Natural killer cell treated with Interleukin-12 subunit alpha and Interleukin-12 subunit beta and Interleukin-15 and Interleukin-18, amount 100 ng/mL, for 72 hours (primary cell): ENCODE measurements at regions not wholly inside any gene's neighbourhood (a gene's known extent, or its start where the extent isn't known, plus 50 kb on each side); places are given as distances from the start of the nearest gene placed in this dataset.

Source experiments
- ATAC-seq, 2 donors: fragments of 150-1000 bp; cut with Tn5 transposase in 1 of 2; sonication (Bioruptor Pico), chemical (Tn5 transposase) in 1 of 2; 2 replicates each; pipeline ENCODE4 v1.10.0; 2021
- DNase-seq: peaks from one replicate; pipeline ENCODE4 v3.0.0; 2022; ENCODE audit warnings: low spot score
- H3K27ac Mint-ChIP-seq, 2 donors: 1 replicate in 1 of 2; 2 replicates in 1 of 2; pipeline ENCODE4 v1.8.0; 2022; ENCODE audit warnings: mixed read lengths in 2 of 2, mild to moderate bottlenecking in 1 of 2, moderate library complexity in 1 of 2
- H3K27me3 Mint-ChIP-seq, 2 donors: 1 replicate in 1 of 2; 2 replicates in 1 of 2; pipeline ENCODE4 v1.8.0; 2022; ENCODE audit warnings: mixed read lengths in 2 of 2
- H3K36me3 Mint-ChIP-seq: one replicate; pipeline ENCODE4 v1.8.0; 2022; ENCODE audit warnings: mixed read lengths
- H3K4me1 Mint-ChIP-seq, 2 donors: 1 replicate in 1 of 2; 2 replicates in 1 of 2; pipeline ENCODE4 v1.8.0; 2022; ENCODE audit warnings: low read depth in 2 of 2, mixed read lengths in 2 of 2, mild to moderate bottlenecking in 1 of 2
- H3K4me3 Mint-ChIP-seq: one replicate; pipeline ENCODE4 v1.8.0; 2022; ENCODE audit warnings: mixed read lengths
- H3K9me3 Mint-ChIP-seq: 2 replicates; pipeline ENCODE4 v1.8.0; 2022; ENCODE audit warnings: mixed read lengths

- DNase-seq (no peak), ATAC-seq (no peak)
- Mint-ChIP-seq H3K27me3 (peaks cover 14 to 30% of the 10 kb centered on the region in 2 donors), H3K4me3 (no peak overlapping the region), H3K9me3 (no peaks in the 10 kb centered on the region), H3K4me1 (no peaks in the 10 kb centered on the region), H3K36me3 (no peaks in the 10 kb centered on the region), H3K27ac (no peak overlapping the region)
Observed at GRCh38 chr15:68482246-68482645, 50.3 kb upstream of the ITGA11 start.

GRCh38 chr15:68483165-68483564 lies 51.2 kb upstream of the ITGA11 start:
- Mint-ChIP-seq H3K9me3 (no peaks in the 10 kb centered on the region), H3K36me3 (no peaks in the 10 kb centered on the region), H3K27me3 (peaks cover 18 to 26% of the 10 kb centered on the region in 2 donors), H3K27ac (no peak overlapping the region), H3K4me1 (no peaks in the 10 kb centered on the region), H3K4me3 (no peak overlapping the region)
- DNase-seq (no peak), ATAC-seq (no peak)

- H3K4me1 Mint-ChIP-seq: no peaks in the 10 kb centered on the region
- ATAC-seq (no peak), DNase-seq (no peak)
- H3K36me3 Mint-ChIP-seq: no peaks in the 10 kb centered on the region
- no peak overlapping the region for H3K4me3 Mint-ChIP-seq
- H3K27me3 Mint-ChIP-seq: peaks cover 18 to 29% of the 10 kb centered on the region in 2 donors
- no peak overlapping the region for H3K27ac Mint-ChIP-seq
- H3K9me3 Mint-ChIP-seq: no peaks in the 10 kb centered on the region
Observed at GRCh38 chr15:68484220-68484619, 52.3 kb upstream of the ITGA11 start.

- Mint-ChIP-seq H3K36me3 (no peaks in the 10 kb centered on the region), H3K27me3 (peaks cover 18 to 29% of the 10 kb centered on the region in 2 donors), H3K27ac (no peak overlapping the region), H3K9me3 (no peaks in the 10 kb centered on the region), H3K4me3 (no peak overlapping the region), H3K4me1 (no peaks in the 10 kb centered on the region)
- ATAC-seq: no peak
- no peak for DNase-seq
Observed at GRCh38 chr15:68484696-68485400, 52.9 kb upstream of the ITGA11 start.

DNA sequence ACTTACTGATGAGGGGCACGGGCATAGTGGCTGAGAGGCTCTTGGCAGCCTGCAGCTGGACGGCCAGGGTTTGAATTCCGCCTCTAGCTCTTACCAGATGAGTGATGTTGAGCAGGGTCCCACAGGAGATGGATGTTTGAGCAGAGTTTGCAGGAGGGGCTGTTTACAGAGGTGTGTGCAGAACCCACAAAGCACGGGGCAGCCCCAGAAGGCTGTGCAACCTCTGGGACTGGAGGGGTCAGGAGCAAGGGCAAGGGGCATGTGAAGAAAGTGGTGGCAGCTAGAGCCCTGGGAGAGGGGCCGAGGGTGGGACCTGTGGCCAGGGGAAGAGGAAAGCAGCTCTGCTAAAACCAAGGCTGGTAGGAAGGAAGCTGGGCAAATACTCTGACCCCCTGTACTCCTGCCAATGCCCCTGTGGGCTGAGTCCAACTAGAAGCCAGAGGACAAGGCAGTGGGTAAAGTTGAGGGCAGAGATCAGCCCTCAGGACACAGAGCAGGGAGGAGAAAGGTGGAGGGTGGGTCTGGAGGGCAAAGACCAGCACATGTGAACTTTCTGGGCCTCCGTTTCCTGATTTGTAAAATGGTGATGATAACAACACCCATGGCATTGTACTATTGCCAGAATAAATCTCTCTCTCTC lies 53.9 kb upstream of the ITGA11 start:
- peaks cover 19 to 35% of the 10 kb centered on the region in 2 donors for H3K27me3 Mint-ChIP-seq
- H3K27ac Mint-ChIP-seq: no peak overlapping the region
- no peak for DNase-seq
- no peak overlapping the region for H3K4me3 Mint-ChIP-seq
- ATAC-seq: peak in 1 of 2 donors; percentile 9
- H3K36me3 Mint-ChIP-seq: no peaks in the 10 kb centered on the region
- no peaks in the 10 kb centered on the region for H3K9me3 Mint-ChIP-seq
- H3K4me1 Mint-ChIP-seq: no peaks in the 10 kb centered on the region

DNA sequence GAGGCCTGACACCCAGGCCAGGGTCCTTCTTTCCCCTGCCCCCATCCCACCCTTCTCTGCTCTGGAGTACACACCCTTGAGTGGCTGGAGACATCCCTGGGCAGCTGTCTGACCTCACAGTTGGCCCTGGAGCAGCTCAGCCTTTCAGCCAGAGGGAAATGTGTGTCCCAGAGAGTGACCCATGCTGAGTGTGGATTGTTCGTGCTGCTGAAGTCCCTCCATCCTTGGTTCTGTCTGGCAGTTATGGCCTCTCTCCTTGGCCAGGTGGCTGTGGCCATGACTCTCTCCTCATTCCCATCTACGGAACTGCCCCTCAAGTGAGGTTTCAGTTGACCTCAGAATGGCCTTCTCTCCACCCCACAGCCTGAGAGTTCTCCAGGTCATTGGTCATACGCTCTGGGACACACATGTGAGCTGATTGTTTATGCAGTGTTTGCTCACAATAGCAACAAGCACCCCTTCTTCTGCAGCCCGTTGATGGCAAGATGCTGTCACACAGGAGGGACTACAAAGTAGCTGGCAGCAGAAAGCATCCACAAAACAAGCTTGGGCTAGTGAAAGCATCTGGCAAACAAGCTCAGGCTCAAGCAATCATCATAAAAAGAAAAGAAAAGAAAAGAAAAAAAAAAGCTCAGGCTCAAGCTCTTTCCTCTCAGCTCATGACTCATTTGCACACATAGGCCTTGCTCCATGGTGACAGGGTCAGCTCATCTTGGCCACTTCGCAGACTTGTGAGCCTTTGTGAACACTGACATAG lies 55.3 kb upstream of the ITGA11 start:
- Mint-ChIP-seq H3K4me3 (no peak overlapping the region), H3K27ac (no peak overlapping the region), H3K36me3 (no peaks in the 10 kb centered on the region), H3K9me3 (no peaks in the 10 kb centered on the region), H3K4me1 (no peaks in the 10 kb centered on the region), H3K27me3 (peaks cover 19 to 43% of the 10 kb centered on the region in 2 donors)
- DNase-seq (no peak), ATAC-seq (no peak)

DNA sequence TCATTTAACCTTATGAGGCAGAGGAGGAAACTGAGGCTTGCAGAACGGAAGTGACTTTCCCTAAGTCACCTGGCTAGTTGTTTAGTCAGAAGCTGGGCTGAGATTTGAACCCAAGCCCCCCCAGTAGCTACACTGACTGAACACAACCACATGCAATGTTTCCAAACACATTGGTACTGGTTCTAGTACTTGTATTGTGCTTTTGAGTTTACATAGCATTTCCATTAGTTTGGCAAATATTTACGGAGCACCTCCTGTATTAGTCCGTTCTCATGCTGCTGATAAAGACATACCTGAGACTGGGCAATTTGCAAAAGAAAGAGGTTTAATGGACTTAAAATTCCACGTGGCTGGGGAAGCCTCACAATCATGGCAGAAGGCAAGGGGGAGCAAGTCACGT lies 56.3 kb upstream of the ITGA11 start:
- Mint-ChIP-seq H3K27me3 (peaks cover 19 to 38% of the 10 kb centered on the region in 2 donors), H3K27ac (no peak overlapping the region), H3K9me3 (no peaks in the 10 kb centered on the region), H3K36me3 (no peaks in the 10 kb centered on the region), H3K4me3 (no peak overlapping the region), H3K4me1 (no peaks in the 10 kb centered on the region)
- DNase-seq (no peak), ATAC-seq (no peak)

- no peak for DNase-seq
- Mint-ChIP-seq H3K4me1 (no peaks in the 10 kb centered on the region), H3K9me3 (no peaks in the 10 kb centered on the region), H3K36me3 (no peaks in the 10 kb centered on the region), H3K27me3 (peaks cover 20 to 39% of the 10 kb centered on the region in 2 donors), H3K4me3 (no peak overlapping the region), H3K27ac (no peak overlapping the region)
- ATAC-seq: no peak
Observed at GRCh38 chr15:68488966-68489365, 57.0 kb upstream of the ITGA11 start.

- Mint-ChIP-seq H3K4me3 (no peak overlapping the region), H3K27ac (no peak overlapping the region)
- no peak for DNase-seq
Observed at GRCh38 chr15:68489421-68489820, 57.5 kb upstream of the ITGA11 start.

DNA sequence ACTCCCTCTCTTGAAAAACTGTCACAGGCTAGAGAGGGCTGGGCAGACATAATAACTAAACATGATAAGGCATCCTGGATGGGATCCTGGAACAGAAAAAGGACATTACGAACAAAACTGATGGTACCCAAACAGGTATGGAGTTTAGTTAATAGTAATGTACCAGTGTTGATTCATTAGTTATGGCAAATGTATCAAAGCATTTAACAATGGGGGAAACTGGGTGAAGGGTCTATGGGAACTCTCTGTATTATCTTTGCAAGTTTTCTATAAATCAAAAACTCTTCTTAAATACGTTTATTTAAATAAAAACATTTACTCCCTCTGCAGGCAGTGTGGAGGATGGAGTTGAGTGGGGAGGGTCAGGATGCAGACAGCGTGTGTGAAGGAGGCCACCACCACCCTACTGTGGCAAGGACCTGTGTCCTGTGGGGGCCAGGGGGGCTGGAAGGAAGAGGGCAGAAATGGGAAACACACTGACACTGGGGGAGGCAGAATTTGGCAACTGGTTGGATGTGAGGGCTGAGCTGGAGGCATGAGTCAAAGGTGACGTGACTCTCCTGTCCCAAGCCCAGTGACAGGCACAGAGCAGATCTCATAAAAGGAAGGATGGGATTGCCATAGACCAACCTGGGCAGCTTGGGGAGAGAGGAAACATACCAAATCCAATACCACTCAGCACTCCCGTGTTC lies 59.6 kb upstream of the ITGA11 start:
- Mint-ChIP-seq H3K9me3 (no peaks in the 10 kb centered on the region), H3K36me3 (no peaks in the 10 kb centered on the region), H3K27me3 (peaks cover 22 to 49% of the 10 kb centered on the region in 2 donors), H3K4me3 (no peak overlapping the region), H3K27ac (no peak overlapping the region), H3K4me1 (no peaks in the 10 kb centered on the region)
- DNase-seq: no peak
- no peak for ATAC-seq

More at GRCh38 chr15:68489421-68489820, 57.5 kb upstream of the ITGA11 start:
- Mint-ChIP-seq H3K36me3 (no peaks in the 10 kb centered on the region), H3K27me3 (peaks cover 21 to 39% of the 10 kb centered on the region in 2 donors), H3K9me3 (no peaks in the 10 kb centered on the region), H3K4me1 (no peaks in the 10 kb centered on the region)
- ATAC-seq: no peak

DNA sequence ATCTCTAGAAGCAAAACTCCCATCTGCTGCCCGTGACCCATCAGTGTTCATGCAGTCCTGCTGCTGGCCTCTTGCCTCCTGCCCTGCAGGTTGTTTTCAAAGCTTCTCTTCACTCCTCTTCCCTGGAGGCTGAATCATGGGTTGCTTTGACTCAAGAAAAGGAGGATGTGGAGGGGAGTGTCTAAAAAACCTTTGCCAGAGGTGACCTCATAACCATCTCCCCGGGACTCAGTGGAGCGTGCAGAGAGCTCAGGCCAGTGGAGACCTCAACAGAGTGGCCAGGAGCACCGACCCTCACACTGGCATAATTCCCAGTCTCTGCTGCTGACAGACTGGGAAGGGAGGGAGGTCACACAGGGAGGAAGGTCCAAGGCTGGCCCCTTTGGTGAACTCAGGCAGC lies 60.9 kb upstream of the ITGA11 start:
- Mint-ChIP-seq H3K27ac (no peak overlapping the region), H3K4me1 (no peaks in the 10 kb centered on the region), H3K36me3 (no peaks in the 10 kb centered on the region), H3K4me3 (no peak overlapping the region), H3K9me3 (no peaks in the 10 kb centered on the region), H3K27me3 (peaks cover 18 to 49% of the 10 kb centered on the region in 2 donors)
- ATAC-seq: peak in 1 of 2 donors; percentile 55
- no peak for DNase-seq

GRCh38 chr15:68493629-68494028 lies 61.7 kb upstream of the ITGA11 start:
- DNase-seq (no peak), ATAC-seq (no peak)
- no peaks in the 10 kb centered on the region for H3K36me3 Mint-ChIP-seq
- no peak overlapping the region for H3K27ac Mint-ChIP-seq
- no peaks in the 10 kb centered on the region for H3K4me1 Mint-ChIP-seq
- no peaks in the 10 kb centered on the region for H3K9me3 Mint-ChIP-seq
- peaks cover 16 to 42% of the 10 kb centered on the region in 2 donors for H3K27me3 Mint-ChIP-seq
- H3K4me3 Mint-ChIP-seq: no peak overlapping the region

DNA sequence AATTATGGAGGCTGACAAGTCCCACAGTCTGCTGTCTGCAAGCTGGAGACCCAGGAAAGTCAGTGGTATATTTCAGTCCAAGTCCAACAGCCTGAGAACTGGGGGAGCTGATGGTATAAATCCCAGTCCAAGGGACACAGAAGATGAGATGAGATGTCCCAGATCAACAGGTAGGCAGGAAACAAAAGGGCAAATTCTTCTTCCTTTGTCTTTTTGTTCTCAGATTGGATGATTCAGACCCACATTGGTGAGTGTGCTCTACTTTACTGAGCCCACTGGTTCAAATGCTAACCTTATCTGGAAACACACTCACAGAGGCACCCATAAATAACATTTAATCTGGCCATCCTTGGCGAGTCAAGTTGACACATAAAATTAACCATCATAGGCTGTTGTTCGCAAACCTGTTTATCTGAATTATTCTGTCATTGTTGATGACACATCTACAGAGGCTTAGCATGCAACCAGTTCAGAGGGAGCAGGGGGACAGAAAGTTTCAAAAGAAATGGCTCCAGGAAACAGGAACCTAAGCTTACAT lies 62.7 kb upstream of the ITGA11 start:
- Mint-ChIP-seq H3K36me3 (no peaks in the 10 kb centered on the region), H3K4me3 (no peak overlapping the region), H3K27ac (no peak overlapping the region), H3K27me3 (peaks cover 16 to 37% of the 10 kb centered on the region in 2 donors), H3K9me3 (no peaks in the 10 kb centered on the region), H3K4me1 (no peaks in the 10 kb centered on the region)
- ATAC-seq (no peak), DNase-seq (no peak)
